GM18868 (cell line): ENCODE measurements at regions not wholly inside any gene's neighbourhood (a gene's known extent, or its start where the extent isn't known, plus 50 kb on each side); places are given as distances from the start of the nearest gene placed in this dataset.
A peak's percentile ranks its signal among the peaks of the same experiment; 100 is the strongest.
"Not testable (repeated sequence)": the region's sequence is repeated elsewhere in the genome, so short reads cannot be mapped to it uniquely, and the experiment has no call there.

ENCODE experiments used
- ATAC-seq: cut with Tn5 transposase; IDR thresholded peaks from one replicate; pipeline ENCODE4 v1.9.1; 2021; ENCODE audit warnings: mild to moderate bottlenecking, moderate library complexity; ENCODE audit not compliant: unreplicated experiment

- ATAC-seq = no peak
These were observed 134.5 kb upstream of the AADACL2 start for GRCh38 chr3:151599103-151599672.

- no peak for ATAC-seq
These were observed 136.1 kb upstream of the IGSF10 start for GRCh38 chr3:151596940-151597339.

- no peak for ATAC-seq
These were observed 133.1 kb upstream of the IGSF10 start for GRCh38 chr3:151593928-151594327.

GRCh38 chr3:151592287-151592686 lies 131.4 kb upstream of the IGSF10 start:
- no peak for ATAC-seq

GRCh38 chr3:151591441-151591840 lies 130.6 kb upstream of the IGSF10 start:
- no peak for ATAC-seq

GRCh38 chr3:151589311-151589710 lies 128.4 kb upstream of the IGSF10 start:
- no peak for ATAC-seq

GRCh38 chr3:151587659-151588058 lies 126.8 kb upstream of the IGSF10 start:
- not testable (repeated sequence) for ATAC-seq

GRCh38 chr3:151584566-151584965 lies 123.7 kb upstream of the IGSF10 start:
- ATAC-seq = peak; percentile 87

GRCh38 chr3:151581035-151581434 lies 120.2 kb upstream of the IGSF10 start:
- no peak for ATAC-seq

- ATAC-seq = no peak
These were observed 119.7 kb upstream of the IGSF10 start for GRCh38 chr3:151580591-151580990.

- no peak for ATAC-seq
These were observed 118.9 kb upstream of the IGSF10 start for GRCh38 chr3:151579571-151580270.

GRCh38 chr3:151578495-151578894 lies 117.6 kb upstream of the IGSF10 start:
- no peak for ATAC-seq

- ATAC-seq = no peak
These were observed 115.8 kb upstream of the IGSF10 start for GRCh38 chr3:151576511-151577137.

GRCh38 chr3:151568184-151568583 lies 107.3 kb upstream of the IGSF10 start:
- ATAC-seq = no peak

- ATAC-seq = no peak
These were observed 106.6 kb upstream of the IGSF10 start for GRCh38 chr3:151567477-151567876.

GRCh38 chr3:151564261-151564660 lies 103.4 kb upstream of the IGSF10 start:
- no peak for ATAC-seq

GRCh38 chr3:151563305-151563704 lies 102.4 kb upstream of the IGSF10 start:
- no peak for ATAC-seq

GRCh38 chr3:151562891-151563290 lies 102.0 kb upstream of the IGSF10 start:
- no peak for ATAC-seq

- ATAC-seq = no peak
These were observed 101.0 kb upstream of the IGSF10 start for GRCh38 chr3:151561878-151562277.

- ATAC-seq = no peak
These were observed 99.9 kb upstream of the IGSF10 start for GRCh38 chr3:151560738-151561137.

- ATAC-seq = no peak
These were observed 98.9 kb upstream of the IGSF10 start for GRCh38 chr3:151559736-151560135.

GRCh38 chr3:151558661-151559060 lies 97.8 kb upstream of the IGSF10 start:
- no peak for ATAC-seq
